Posterior cingulate gyrus (tissue), 11 donors: ENCODE measurements at regions not wholly inside any gene's neighbourhood (a gene's known extent, or its start where the extent isn't known, plus 50 kb on each side); places are given as distances from the start of the nearest gene placed in this dataset.
"Not testable (repeated sequence)": the region's sequence is repeated elsewhere in the genome, so short reads cannot be mapped to it uniquely, and the experiment has no call there.

ENCODE experiments used
- DNase-seq, 10 donors: peaks; one replicate each; pipeline versions ENCODE4 v3.0.0 to v3.0.0-alpha.2; 2020 to 2021; ENCODE audit warnings: mixed read lengths in 3 of 10
- intact Hi-C: fragments of 100-400 bp; cut with DNase I; formaldehyde crosslinking; loops from one replicate; pipeline ENCODE4 v1.15.1; 2023

DNA sequence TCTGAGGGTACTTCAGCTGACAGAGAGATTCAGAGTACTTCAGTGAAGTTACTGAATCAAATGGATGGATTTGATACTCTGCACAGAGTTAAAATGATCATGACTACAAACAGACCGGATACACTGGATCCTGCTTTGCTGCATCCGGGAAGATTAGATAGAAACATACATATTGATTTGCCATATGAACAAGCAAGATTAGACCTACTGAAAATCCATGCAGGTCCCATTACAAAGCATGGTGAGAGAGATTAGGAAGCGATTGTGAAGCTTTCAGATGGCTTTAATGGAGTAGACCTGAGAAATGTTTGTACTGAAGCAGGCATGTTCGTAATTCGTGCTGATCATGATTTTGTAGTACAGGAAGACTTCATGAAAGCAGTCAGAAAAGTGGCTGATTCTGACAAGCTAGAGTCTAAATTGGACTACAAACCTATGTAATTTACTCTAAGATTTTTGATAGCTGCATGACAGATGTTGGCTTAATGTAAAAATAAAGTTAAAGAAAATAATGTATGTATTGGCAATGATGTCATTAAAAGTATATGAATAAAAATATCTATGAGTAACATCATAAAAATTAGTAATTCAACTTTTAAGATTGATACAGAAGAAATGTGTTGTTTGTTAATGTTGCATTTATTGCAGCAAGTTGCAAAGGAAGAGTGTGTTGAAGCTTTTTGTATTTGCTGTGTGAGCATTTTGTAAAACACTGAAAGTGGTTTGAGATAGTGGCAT, 136.1 kb upstream of the RAP1B start:
- intact Hi-C loops, result no loop called here
- no peak for DNase-seq

DNA sequence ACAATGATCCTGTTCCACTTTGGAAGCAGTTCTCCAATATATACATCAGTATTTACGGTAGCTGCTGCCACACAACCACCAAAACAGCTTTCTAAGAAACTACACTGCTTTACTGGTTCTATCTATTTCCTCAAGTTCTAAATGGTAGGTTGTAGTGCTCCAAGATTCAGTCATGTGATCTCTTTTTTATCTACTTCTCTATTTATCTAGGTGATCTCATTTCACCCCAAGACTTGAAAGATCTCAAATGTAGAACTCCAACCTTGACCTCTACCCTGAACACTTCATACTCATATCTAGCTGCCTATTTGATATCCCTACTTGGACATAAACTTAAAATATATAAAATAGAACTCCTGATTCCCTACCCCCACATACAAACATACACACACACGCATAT, 133.9 kb upstream of the RAP1B start:
- DNase-seq, result no peak
- intact Hi-C loops, result no loop called here

- intact Hi-C loops, result no loop called here
Observed at GRCh38 chr12:68477261-68477772, 133.4 kb upstream of the RAP1B start.

DNA sequence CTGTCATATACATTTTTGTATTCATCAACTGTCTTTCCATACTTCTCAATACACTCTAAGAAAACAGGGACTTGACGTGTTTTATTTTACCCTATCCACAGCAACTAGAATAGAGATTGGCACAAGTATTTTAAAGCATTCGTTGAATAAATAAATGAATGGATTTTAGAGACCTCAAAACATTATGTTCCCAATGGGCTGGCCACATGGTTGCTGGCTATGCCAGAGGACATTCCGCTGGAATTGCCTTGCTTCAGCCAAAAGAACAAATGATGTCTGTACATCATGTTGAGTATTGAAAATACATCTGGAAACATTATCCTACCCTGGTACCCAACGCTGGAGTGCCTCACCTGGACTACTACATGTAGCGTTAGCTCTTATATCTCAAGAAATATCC, 132.8 kb upstream of the RAP1B start:
- intact Hi-C loops, result no loop called here

More at GRCh38 chr12:68477261-68477772, 133.4 kb upstream of the RAP1B start:
- DNase-seq, result no peak

GRCh38 chr12:68478516-68479260, 132.0 kb upstream of the RAP1B start:
- intact Hi-C loops, result no loop called here
- no peak for DNase-seq

More for the DNA sequence above, 132.8 kb upstream of the RAP1B start:
- DNase-seq, result no peak

GRCh38 chr12:68479261-68479895, 131.3 kb upstream of the RAP1B start:
- DNase-seq, result no peak
- intact Hi-C loops, result no loop called here

DNA sequence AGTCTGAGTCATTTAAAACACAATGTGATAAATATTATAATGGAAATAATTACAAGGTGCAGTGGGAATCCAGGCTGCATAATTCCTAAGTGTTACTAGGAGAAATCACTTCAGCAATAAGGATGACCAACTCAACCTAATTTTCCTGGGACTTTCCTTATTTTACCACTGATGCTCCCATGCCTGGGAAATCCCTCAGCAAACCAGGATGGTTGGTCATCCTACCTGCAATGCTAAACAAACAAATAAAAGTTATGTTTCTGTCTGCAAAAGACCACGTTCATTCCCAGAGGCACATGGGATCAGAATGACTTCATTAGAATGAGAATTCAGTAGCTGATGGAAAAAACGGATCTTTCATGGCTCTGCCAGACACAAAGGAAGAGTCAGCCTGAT, 130.8 kb upstream of the RAP1B start:
- DNase-seq, result no peak
- intact Hi-C loops, result no loop called here

DNA sequence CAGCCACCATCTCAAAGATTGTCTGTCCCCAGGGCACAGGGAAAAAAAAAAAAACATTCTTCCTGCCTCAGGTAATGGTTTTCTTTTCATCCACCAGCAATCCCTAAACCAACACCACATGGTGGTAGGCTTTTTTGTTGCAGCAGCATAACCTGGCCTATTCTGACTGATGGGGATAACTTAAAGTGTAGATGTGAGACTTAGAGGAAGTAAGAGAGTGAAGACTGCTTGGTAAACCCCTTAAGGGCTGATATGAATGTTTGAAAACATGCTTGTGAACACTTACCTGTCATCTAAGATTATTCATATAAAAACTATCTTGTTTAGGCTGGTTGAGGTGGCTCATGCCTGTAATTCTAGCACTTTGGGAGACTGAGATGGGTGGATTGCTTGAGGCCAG, 130.2 kb upstream of the RAP1B start:
- intact Hi-C loops, result no loop called here
- DNase-seq, result no peak

DNA sequence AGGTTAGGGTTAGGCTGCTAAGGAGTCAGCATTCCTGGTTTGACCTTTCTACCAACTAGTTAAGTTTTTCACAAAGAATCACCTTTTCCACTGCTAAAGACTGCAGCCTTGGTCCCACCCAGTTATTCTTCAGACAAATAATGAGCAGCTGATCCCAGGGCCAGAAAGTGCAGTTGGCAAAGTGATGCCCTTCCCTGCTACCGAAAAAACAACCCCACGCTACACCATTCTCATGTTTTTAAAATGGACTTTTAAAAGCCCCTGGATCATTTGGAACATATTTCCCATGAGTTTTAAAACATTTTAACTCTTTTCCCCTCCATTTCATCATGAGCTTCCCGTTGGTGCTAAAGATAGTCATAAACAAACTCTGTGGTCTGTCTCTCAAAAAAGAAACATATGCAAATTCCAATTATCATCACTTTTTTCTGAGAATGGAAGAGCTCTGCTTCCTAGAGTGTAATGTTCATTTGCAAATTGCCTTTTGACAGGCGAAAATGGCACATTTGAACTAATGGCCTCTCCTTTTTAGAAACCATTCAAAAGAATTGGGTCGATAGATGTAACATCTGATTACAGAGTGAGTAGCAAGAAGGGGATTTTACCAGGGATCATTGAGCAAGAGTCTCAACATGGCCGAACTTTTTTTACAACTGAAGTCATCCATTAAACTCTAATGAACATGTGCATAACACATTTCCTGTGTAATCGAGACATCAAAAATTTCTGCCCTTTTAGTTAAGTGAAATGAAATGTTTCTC, 129.3 kb upstream of the RAP1B start:
- DNase-seq, result no peak
- intact Hi-C loops, result no loop called here

- no peak for DNase-seq
- intact Hi-C loops, result no loop called here
Observed at GRCh38 chr12:68482014-68482413, 128.7 kb upstream of the RAP1B start.

- no peak for DNase-seq
- intact Hi-C loops, result no loop called here
Observed at GRCh38 chr12:68482660-68483059, 128.0 kb upstream of the RAP1B start.

GRCh38 chr12:68483592-68484383, 126.9 kb upstream of the RAP1B start:
- no peak for DNase-seq
- intact Hi-C loops, result no loop called here

DNA sequence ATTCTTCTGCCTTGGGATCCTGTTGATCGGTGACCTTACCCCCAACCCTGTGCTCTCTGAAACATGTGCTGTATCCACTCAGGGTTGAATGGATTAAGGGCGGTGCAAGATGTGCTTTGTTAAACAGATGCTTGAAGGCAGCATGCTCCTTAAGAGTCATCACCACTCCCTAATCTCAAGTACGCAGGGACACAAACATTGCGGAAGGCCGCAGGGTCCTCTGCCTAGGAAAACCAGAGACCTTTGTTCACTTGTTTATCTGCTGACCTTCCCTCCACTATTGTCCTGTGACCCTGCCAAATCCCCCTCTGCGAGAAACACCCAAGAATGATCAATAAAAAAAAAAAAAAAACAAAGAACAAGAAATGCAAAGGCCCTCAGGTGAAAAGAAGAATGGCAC, 126.1 kb upstream of the RAP1B start:
- intact Hi-C loops, result not testable (repeated sequence)

DNA sequence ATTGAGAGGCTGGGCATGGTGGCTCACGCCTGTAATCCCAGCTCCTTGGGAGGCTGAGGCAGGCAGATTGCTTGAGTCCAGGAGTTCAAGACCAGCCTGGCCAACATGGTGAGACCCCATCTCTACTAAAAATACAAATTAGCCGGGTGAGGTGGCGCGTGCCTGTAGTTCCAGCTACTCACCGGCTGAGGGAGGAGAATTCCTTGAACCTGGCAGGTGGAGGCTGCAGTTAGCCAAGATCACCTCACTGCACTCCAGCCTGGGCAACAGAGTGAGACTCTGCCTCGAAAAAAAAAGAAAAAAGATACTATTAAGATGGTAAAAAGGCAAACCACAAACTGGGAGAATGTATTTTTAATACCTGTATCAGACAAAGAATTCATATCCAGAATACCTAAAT, 124.2 kb upstream of the RAP1B start:
- not testable (repeated sequence) for DNase-seq

More for the DNA sequence above, 126.1 kb upstream of the RAP1B start:
- DNase-seq, result not testable (repeated sequence)

GRCh38 chr12:68487721-68488309, 122.9 kb upstream of the RAP1B start:
- intact Hi-C loops, result no loop called here
- DNase-seq, result no peak

More for the DNA sequence above, 124.2 kb upstream of the RAP1B start:
- intact Hi-C loops, result not testable (repeated sequence)

- DNase-seq, result no peak
Observed at GRCh38 chr12:68489273-68489672, 121.4 kb upstream of the RAP1B start.

DNA sequence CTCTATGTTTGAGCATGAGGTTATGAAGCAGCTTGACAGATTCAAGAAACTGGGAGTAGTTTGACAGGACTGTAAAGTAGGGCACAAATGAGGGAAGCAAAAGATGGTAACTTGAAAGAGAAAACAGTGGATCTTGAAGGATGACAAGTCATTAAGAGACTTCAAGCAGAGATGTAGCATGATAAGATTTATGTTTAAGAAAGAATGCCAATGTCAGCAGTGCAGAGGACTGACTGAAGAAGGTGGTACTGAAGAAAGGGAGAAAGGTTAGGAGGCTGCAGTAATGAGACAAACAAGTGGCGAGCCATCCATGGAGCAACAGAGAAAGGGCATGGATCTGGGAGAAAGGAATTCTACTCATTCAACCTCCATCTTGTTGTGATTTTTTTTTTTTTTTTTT, 120.2 kb upstream of the RAP1B start:
- DNase-seq, result no peak
- intact Hi-C loops, result no loop called here

More at GRCh38 chr12:68489273-68489672, 121.4 kb upstream of the RAP1B start:
- intact Hi-C loops, result no loop called here

GRCh38 chr12:68491204-68491960, 119.3 kb upstream of the RAP1B start:
- intact Hi-C loops, result no loop called here
- DNase-seq, result no peak
